CD4-positive, alpha-beta T cell treated with Interleukin-2 at 100 ng/mL for 4 hours (primary cell): ENCODE measurements at regions not wholly inside any gene's neighbourhood (a gene's known extent, or its start where the extent isn't known, plus 50 kb on each side); places are given as distances from the start of the nearest gene placed in this dataset.

Experiments used
- DNase-seq: peaks from one replicate; pipeline ENCODE4 v3.0.0-alpha.2; 2020; ENCODE audit warnings: low spot score

GRCh38 chr9:119649205-119649604, 280.0 kb upstream of the BRINP1 start:
- no peak for DNase-seq

GRCh38 chr9:119639287-119639955, 270.2 kb upstream of the BRINP1 start:
- DNase-seq, result no peak

GRCh38 chr9:119634006-119634405, 264.8 kb upstream of the BRINP1 start:
- no peak for DNase-seq

- no peak for DNase-seq
These were observed 242.3 kb upstream of the BRINP1 start for GRCh38 chr9:119611565-119611964.

- no peak for DNase-seq
These were observed 240.2 kb upstream of the BRINP1 start for GRCh38 chr9:119609277-119609971.

- no peak for DNase-seq
These were observed 232.4 kb upstream of the BRINP1 start for GRCh38 chr9:119601632-119602031.

- no peak for DNase-seq
These were observed 228.3 kb upstream of the BRINP1 start for GRCh38 chr9:119597499-119597898.

- DNase-seq, result no peak
These were observed 227.5 kb upstream of the BRINP1 start for GRCh38 chr9:119596703-119597102.

- no peak for DNase-seq
These were observed 219.9 kb upstream of the BRINP1 start for GRCh38 chr9:119588874-119589744.

GRCh38 chr9:119577881-119578280, 208.6 kb upstream of the BRINP1 start:
- DNase-seq, result no peak

GRCh38 chr9:119559986-119560385, 190.8 kb upstream of the BRINP1 start:
- no peak for DNase-seq

GRCh38 chr9:119559056-119559455, 189.8 kb upstream of the BRINP1 start:
- DNase-seq, result no peak

GRCh38 chr9:119556129-119556875, 187.1 kb upstream of the BRINP1 start:
- DNase-seq, result peak; percentile 22

GRCh38 chr9:119544492-119544891, 175.3 kb upstream of the BRINP1 start:
- DNase-seq, result no peak

GRCh38 chr9:119537138-119537537, 167.9 kb upstream of the BRINP1 start:
- no peak for DNase-seq

GRCh38 chr9:119533504-119533903, 164.3 kb upstream of the BRINP1 start:
- DNase-seq, result no peak

GRCh38 chr9:119526698-119527097, 157.5 kb upstream of the BRINP1 start:
- DNase-seq, result no peak

- no peak for DNase-seq
These were observed 154.3 kb upstream of the BRINP1 start for GRCh38 chr9:119523508-119523907.

- DNase-seq, result no peak
These were observed 153.1 kb upstream of the BRINP1 start for GRCh38 chr9:119522381-119522780.

- DNase-seq, result no peak
These were observed 140.2 kb upstream of the BRINP1 start for GRCh38 chr9:119509291-119509905.

- DNase-seq, result no peak
These were observed 132.1 kb upstream of the BRINP1 start for GRCh38 chr9:119501374-119501773.
